ENCODE measurements at regions not wholly inside any gene's neighbourhood (a gene's known extent, or its start where the extent isn't known, plus 50 kb on each side); places are given as distances from the start of the nearest gene placed in this dataset.
A peak's percentile ranks its signal among the peaks of the same experiment; 100 is the strongest.
"Not testable (repeated sequence)": the region's sequence is repeated elsewhere in the genome, so short reads cannot be mapped to it uniquely, and the experiment has no call there.

GRCh38 chr16:29108625-29109169 is 123.8 kb downstream of the LAT start:
- not testable (repeated sequence) for DNase-seq (ENCODE audit: low read depth)

- DNase-seq (ENCODE audit: low read depth) = no peak
Observed at GRCh38 chr16:29107299-29107698, 122.4 kb downstream of the LAT start.

GRCh38 chr16:29106259-29106908 is 121.5 kb downstream of the LAT start:
- DNase-seq (ENCODE audit: low read depth) = not testable (repeated sequence)

GRCh38 chr16:29104600-29104999 is 119.7 kb downstream of the LAT start:
- DNase-seq (ENCODE audit: low read depth) = not testable (repeated sequence)

- DNase-seq (ENCODE audit: low read depth) = not testable (repeated sequence)
Observed at GRCh38 chr16:29097965-29098364, 113.1 kb downstream of the LAT start.

GRCh38 chr16:29094729-29095624 is 110.1 kb downstream of the LAT start:
- not testable (repeated sequence) for DNase-seq (ENCODE audit: low read depth)

GRCh38 chr16:29094325-29094724 is 109.5 kb downstream of the LAT start:
- DNase-seq (ENCODE audit: low read depth) = not testable (repeated sequence)

- DNase-seq (ENCODE audit: low read depth) = not testable (repeated sequence)
Observed at GRCh38 chr16:29089679-29090078, 104.8 kb downstream of the LAT start.

- DNase-seq (ENCODE audit: low read depth) = not testable (repeated sequence)
Observed at GRCh38 chr16:29087673-29088072, 102.8 kb downstream of the LAT start.

- DNase-seq (ENCODE audit: low read depth) = peak; percentile 31
Observed at GRCh38 chr16:29081829-29082639, 97.2 kb downstream of the LAT start.

GRCh38 chr16:29074554-29075402 is 89.9 kb downstream of the LAT start:
- DNase-seq (ENCODE audit: low read depth) = peak; percentile 38

- not testable (repeated sequence) for DNase-seq (ENCODE audit: low read depth)
Observed at GRCh38 chr16:29062235-29062634, 77.4 kb downstream of the LAT start.

GRCh38 chr16:29061467-29061921 is 76.6 kb downstream of the LAT start:
- not testable (repeated sequence) for DNase-seq (ENCODE audit: low read depth)

GRCh38 chr16:29060022-29060810 is 75.4 kb downstream of the LAT start:
- not testable (repeated sequence) for DNase-seq (ENCODE audit: low read depth)

- not testable (repeated sequence) for DNase-seq (ENCODE audit: low read depth)
Observed at GRCh38 chr16:29059575-29059974, 74.7 kb downstream of the LAT start.

All from Daoy (cell line).